ENCODE measurements at regions not wholly inside any gene's neighbourhood (a gene's known extent, or its start where the extent isn't known, plus 50 kb on each side); places are given as distances from the start of the nearest gene placed in this dataset.

DNA sequence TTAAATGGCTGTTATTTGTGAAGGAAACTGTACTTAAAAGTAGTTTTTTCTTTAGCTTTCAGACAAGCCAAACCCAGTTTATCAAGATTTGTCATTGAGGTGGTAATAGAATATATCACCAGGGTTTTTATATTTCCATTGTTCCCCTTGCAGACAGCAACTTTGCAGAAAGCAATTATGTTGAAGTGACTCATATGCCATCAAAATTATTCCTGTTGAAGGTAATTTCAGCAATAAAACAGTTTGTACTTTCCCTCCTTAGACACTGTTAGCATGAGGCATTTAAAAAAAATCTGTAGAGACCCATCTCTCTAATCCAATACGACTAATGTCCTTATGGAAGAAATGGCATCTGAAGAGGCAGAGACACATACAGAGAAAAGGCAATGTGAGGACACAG, 219.0 kb downstream of the NFKBIZ start:
- Histone ChIP-seq H3K36me3 (no peaks in the 10 kb centered on the region), H3K4me3 (no peak overlapping the region), H3K27me3 (no peaks in the 10 kb centered on the region), H3K4me1 (no peaks in the 10 kb centered on the region), H3K9ac (ENCODE audit: low read depth in 2 of 2, low read length in 2 of 2) (no peak overlapping the region), H3K27ac (peak overlapping the region; percentile 25), H3K9me3 (no peaks in the 10 kb centered on the region)
- intact Hi-C loops (cut with DNase I) = no loop called here
- no peak for DNase-seq
- TF ChIP-seq, protein P1, sequence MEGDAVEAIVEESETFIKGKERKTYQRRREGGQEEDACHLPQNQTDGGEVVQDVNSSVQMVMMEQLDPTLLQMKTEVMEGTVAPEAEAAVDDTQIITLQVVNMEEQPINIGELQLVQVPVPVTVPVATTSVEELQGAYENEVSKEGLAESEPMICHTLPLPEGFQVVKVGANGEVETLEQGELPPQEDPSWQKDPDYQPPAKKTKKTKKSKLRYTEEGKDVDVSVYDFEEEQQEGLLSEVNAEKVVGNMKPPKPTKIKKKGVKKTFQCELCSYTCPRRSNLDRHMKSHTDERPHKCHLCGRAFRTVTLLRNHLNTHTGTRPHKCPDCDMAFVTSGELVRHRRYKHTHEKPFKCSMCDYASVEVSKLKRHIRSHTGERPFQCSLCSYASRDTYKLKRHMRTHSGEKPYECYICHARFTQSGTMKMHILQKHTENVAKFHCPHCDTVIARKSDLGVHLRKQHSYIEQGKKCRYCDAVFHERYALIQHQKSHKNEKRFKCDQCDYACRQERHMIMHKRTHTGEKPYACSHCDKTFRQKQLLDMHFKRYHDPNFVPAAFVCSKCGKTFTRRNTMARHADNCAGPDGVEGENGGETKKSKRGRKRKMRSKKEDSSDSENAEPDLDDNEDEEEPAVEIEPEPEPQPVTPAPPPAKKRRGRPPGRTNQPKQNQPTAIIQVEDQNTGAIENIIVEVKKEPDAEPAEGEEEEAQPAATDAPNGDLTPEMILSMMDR (IDR thresholded peaks at IDR 0.05) = no peak

DNA sequence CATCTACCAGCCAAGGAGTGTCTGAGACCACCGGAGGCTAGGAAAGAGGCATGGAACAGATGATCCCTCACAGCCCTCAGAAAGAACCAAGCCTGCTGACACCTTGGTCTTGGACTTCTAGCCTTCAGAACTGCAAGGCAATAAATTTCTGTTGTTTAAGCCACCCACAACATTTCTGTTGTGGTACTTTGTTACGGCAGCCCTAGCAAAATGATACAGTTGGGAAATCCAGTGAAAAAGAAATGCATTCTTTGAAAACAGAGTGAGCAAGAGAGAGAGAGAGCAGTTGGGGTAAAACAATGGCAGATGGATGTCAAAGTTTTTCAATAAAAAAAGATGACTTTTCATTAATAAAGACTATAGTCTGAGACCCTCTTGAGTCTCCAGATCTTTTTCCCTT, 219.4 kb downstream of the NFKBIZ start:
- H3K27ac ChIP-seq = peak overlapping the region; percentile 25
- no peaks in the 10 kb centered on the region for H3K9me3 ChIP-seq
- TF ChIP-seq, protein P1 (IDR thresholded peaks at IDR 0.05) = no peak
- H3K9ac ChIP-seq (ENCODE audit: low read depth in 2 of 2, low read length in 2 of 2) = no peak overlapping the region
- intact Hi-C loops (cut with DNase I) = no loop called here
- H3K36me3 ChIP-seq = no peaks in the 10 kb centered on the region
- no peaks in the 10 kb centered on the region for H3K4me1 ChIP-seq
- no peaks in the 10 kb centered on the region for H3K27me3 ChIP-seq
- H3K4me3 ChIP-seq = no peak overlapping the region
- no peak for DNase-seq

DNA sequence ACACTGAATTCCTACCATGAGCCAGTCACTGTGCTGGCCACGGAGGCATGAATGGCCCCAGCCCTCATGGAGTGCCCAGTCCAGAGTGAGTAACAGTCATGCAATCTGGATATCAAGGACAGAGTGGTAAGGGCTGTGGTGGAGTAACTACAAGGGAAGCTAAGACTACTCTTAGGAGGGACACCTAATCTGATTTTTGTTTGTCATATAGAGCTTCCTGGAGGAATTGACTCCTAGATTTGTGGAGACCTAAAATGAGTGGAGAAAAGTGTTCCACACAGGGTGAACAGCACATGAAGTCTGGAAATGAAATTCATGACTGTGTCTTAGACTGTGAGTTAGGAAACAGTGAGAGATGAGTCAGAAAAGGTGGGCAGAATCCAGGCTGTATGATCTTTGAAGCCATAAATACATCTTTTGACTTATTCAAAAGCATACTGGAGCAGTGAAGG, 219.9 kb downstream of the NFKBIZ start:
- H3K9me3 ChIP-seq = no peaks in the 10 kb centered on the region
- H3K27ac ChIP-seq = peak overlapping the region; percentile 25
- intact Hi-C loops (cut with DNase I) = no loop called here
- DNase-seq = no peak
- H3K9ac ChIP-seq (ENCODE audit: low read depth in 2 of 2, low read length in 2 of 2) = no peak overlapping the region
- H3K36me3 ChIP-seq = no peaks in the 10 kb centered on the region
- TF ChIP-seq, protein P1 (IDR thresholded peaks at IDR 0.05) = no peak
- H3K4me1 ChIP-seq = no peaks in the 10 kb centered on the region
- H3K4me3 ChIP-seq = no peak overlapping the region
- H3K27me3 ChIP-seq = no peaks in the 10 kb centered on the region

DNA sequence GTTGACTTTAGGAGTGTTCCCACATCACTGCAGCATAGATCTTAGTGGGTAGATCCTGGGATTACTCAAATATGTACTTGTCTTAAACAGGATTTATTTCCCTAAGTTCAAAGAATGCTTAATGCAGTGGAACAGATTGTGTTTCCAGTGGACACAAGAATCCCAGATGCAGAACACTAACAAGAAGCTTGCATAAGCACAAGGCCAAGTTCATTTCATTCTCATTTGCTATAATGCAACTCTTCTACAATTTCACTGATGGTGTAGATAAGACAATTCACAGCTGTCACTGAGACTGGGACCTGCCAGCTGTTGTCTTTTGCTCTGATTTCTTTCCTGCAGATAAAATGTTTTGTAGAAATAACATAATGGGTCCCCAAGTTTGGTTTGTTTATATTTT, 225.6 kb downstream of the NFKBIZ start:
- DNase-seq = no peak
- H3K9ac ChIP-seq (ENCODE audit: low read depth in 2 of 2, low read length in 2 of 2) = no peak overlapping the region
- peaks cover 6% of the 10 kb centered on the region for H3K4me1 ChIP-seq
- H3K27me3 ChIP-seq = no peaks in the 10 kb centered on the region
- no peaks in the 10 kb centered on the region for H3K36me3 ChIP-seq
- no peak overlapping the region for H3K4me3 ChIP-seq
- intact Hi-C loops (cut with DNase I) = no loop called here
- TF ChIP-seq, protein P1 (IDR thresholded peaks at IDR 0.05) = no peak
- H3K27ac ChIP-seq = no peak overlapping the region
- H3K9me3 ChIP-seq = no peaks in the 10 kb centered on the region

DNA sequence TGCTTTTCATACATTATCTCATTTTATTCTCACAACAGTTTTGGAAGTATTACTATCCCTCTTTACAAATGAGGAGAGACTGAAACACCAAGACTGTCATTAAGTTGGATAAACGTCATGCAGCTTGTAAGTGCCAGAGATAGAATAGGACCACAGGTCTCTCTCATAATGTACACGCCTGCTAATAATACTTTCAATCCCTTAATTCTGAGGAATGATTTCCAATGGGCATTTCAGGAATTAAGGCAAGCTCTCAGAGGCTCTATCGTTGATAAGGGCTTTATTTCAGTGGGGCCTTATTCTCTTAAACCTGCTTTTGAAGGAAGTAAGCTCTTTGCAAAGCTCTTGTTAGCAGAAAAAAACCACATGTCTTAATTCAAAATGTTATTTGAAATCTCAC, 229.1 kb downstream of the NFKBIZ start:
- peaks cover 6% of the 10 kb centered on the region for H3K4me1 ChIP-seq
- peak overlapping the region; percentile 84 for H3K27ac ChIP-seq
- DNase-seq = no peak

More for the DNA sequence above, 229.1 kb downstream of the NFKBIZ start:
- Histone ChIP-seq H3K9me3 (no peaks in the 10 kb centered on the region), H3K27me3 (no peaks in the 10 kb centered on the region), H3K4me3 (no peak overlapping the region), H3K36me3 (no peaks in the 10 kb centered on the region), H3K9ac (ENCODE audit: low read depth in 2 of 2, low read length in 2 of 2) (peak overlapping the region in 1 of 2 donors; percentile 31)
- TF ChIP-seq, protein P1 (IDR thresholded peaks at IDR 0.05) = no peak
- intact Hi-C loops (cut with DNase I) = no loop called here
